ENCODE measurements at regions not wholly inside any gene's neighbourhood (a gene's known extent, or its start where the extent isn't known, plus 50 kb on each side); places are given as distances from the start of the nearest gene placed in this dataset.

DNA sequence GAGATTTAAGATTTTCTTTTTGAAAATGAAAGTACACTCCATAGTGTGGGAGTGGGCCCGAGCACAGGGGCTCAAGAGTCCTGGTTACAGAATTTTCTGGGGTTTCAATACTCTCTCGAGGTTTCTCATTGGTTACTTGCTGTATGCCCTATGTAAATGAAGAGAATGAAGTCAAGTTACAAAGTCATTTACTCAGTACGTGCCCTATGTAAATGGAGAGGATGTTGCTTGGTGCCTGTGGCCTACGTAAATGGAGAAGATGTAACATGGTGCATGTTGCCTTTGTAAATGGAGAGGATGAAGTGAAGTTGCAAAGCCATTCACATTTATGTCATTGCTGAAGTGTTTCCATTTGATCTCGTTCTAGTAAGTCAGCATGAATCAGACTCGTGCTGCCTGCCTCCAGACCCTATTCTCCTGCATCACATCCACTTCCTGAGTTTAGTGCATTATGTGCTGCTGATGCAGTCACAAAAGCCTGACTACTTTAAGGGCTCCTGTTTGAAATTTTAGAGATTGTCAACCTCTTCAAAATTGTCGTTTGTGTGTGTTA lies 302.0 kb downstream of the ZBBX start (continued):
- no peak for TF ChIP-seq E2F5 (CRISPR knock-in tag; IDR thresholded peaks at IDR 0.05)
- no peak for TF ChIP-seq KLF1 (tag; IDR thresholded peaks at IDR 0.05)
- no peak for TF ChIP-seq POLR2AphosphoS5 (IDR thresholded peaks at IDR 0.05; ENCODE audit: control insufficient read depth, insufficient read depth, low read depth, low read length)
- no peak for TF ChIP-seq HOMEZ (CRISPR knock-in tag; IDR thresholded peaks at IDR 0.05)
- TF ChIP-seq RBFOX2 (IDR thresholded peaks at IDR 0.05; ENCODE audit: low read depth, low read length) = no peak
- TF ChIP-seq ZFX (CRISPR knock-in tag; IDR thresholded peaks at IDR 0.05) = no peak

DNA sequence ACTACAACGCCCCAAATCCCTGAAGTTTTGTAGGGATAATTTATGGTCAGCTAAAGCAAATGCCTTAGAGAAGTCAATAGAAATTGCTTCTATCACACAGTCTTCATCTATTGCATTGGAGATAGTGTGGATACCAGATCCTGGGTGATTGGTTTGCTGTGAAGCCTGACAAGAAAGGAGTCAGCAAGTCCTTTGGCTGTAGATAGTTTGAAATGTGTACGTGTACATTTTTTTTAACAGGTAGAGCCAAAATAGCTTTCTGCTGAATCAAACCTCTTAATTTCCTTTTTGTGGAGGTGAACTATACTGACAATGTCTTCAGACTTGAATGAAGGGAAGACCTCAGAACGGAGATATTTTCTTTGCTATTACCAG lies 312.3 kb downstream of the ZBBX start:
- no peaks in the 10 kb centered on the region for H3K4me1 ChIP-seq (replicated peaks in 1 of 2; ENCODE audit: control insufficient read depth in 2 of 2, insufficient read depth in 2 of 2, low read length in 2 of 2)
- H2AFZ ChIP-seq (ENCODE audit: low read depth, low read length) = no peak overlapping the region
- FAIRE-seq (no peak), ATAC-seq (no peak), DNase-seq (ENCODE audit: extremely low read depth in 1 of 4, low spot score in 3 of 4) (no peak)
- ChIA-PET CTCF (ENCODE audit: low intra/inter-chr PET ratio) (no interaction called here), POLR2A (no interaction called here)
- in situ Hi-C loops (cut with MboI) (no loop called here), intact Hi-C loops (cut with micrococcal nuclease) (no loop called here)
- H3K27me3 ChIP-seq (ENCODE audit: control insufficient read depth in 2 of 2, insufficient read depth in 2 of 2, low read length in 2 of 2) = no peaks in the 10 kb centered on the region
- WGBS (ENCODE audit: insufficient coverage, low coverage, missing lambda C conversion rate) = 0% methylated on average over 3 of the region's 3 CpGs
- no peak overlapping the region for H3K4me3 ChIP-seq
- H4K20me1 ChIP-seq (replicated peaks; ENCODE audit: control insufficient read depth, insufficient read depth, low read length) = no peaks in the 10 kb centered on the region
- H3K4me2 ChIP-seq (ENCODE audit: insufficient read depth, low read length) = no peak overlapping the region
- no TSS peak for BruUV-seq (replicated peaks)
- H3K9me3 ChIP-seq (replicated peaks; ENCODE audit: control insufficient read depth, insufficient read depth, low read depth, low read length) = no peaks in the 10 kb centered on the region; the same call in 1 of the 2 replicates
- no peaks in the 10 kb centered on the region for H3K79me2 ChIP-seq (ENCODE audit: control insufficient read depth, insufficient read depth, low read length)
- H3K36me3 ChIP-seq (ENCODE audit: control insufficient read depth, insufficient read depth, low read length) = no peaks in the 10 kb centered on the region
- no peak overlapping the region for H3K9ac ChIP-seq (ENCODE audit: insufficient read depth in 1 of 2, low read depth in 2 of 2, low read length in 2 of 2)
- H3K27ac ChIP-seq (ENCODE audit: extremely low read depth, low read depth, low read length) = no peak overlapping the region
- no peaks in the 10 kb centered on the region for H3K9me1 ChIP-seq (ENCODE audit: control insufficient read depth, insufficient read depth, low read length)
- no peak for TF ChIP-seq ETS1 (conservative IDR thresholded peaks at IDR 0.05; ENCODE audit: control insufficient read depth, low read depth, low read length)
- TF ChIP-seq TBL1XR1 (IDR thresholded peaks at IDR 0.05; ENCODE audit: low read length in 2 of 2) = no peak
- TF ChIP-seq KAT8 (IDR thresholded peaks at IDR 0.05; ENCODE audit: low read depth) = no peak
- TF ChIP-seq TBP (optimal IDR thresholded peaks at IDR 0.05; ENCODE audit: low read depth, low read length) = no peak
- TF ChIP-seq, protein P1, sequence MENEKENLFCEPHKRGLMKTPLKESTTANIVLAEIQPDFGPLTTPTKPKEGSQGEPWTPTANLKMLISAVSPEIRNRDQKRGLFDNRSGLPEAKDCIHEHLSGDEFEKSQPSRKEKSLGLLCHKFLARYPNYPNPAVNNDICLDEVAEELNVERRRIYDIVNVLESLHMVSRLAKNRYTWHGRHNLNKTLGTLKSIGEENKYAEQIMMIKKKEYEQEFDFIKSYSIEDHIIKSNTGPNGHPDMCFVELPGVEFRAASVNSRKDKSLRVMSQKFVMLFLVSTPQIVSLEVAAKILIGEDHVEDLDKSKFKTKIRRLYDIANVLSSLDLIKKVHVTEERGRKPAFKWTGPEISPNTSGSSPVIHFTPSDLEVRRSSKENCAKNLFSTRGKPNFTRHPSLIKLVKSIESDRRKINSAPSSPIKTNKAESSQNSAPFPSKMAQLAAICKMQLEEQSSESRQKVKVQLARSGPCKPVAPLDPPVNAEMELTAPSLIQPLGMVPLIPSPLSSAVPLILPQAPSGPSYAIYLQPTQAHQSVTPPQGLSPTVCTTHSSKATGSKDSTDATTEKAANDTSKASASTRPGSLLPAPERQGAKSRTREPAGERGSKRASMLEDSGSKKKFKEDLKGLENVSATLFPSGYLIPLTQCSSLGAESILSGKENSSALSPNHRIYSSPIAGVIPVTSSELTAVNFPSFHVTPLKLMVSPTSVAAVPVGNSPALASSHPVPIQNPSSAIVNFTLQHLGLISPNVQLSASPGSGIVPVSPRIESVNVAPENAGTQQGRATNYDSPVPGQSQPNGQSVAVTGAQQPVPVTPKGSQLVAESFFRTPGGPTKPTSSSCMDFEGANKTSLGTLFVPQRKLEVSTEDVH (IDR thresholded peaks at IDR 0.05; ENCODE audit: low read depth, partially characterized antibody) = no peak

All from K562 (cell line).